ENCODE measurements at regions not wholly inside any gene's neighbourhood (a gene's known extent, or its start where the extent isn't known, plus 50 kb on each side); places are given as distances from the start of the nearest gene placed in this dataset.

- POLR2A ChIA-PET, result no interaction called here
- Histone ChIP-seq H3K27me3 (replicated peaks in 1 of 2; ENCODE audit: control insufficient read depth in 2 of 2, insufficient read depth in 2 of 2, low read length in 1 of 2) (no peaks in the 10 kb centered on the region), H3K9ac (ENCODE audit: control insufficient read depth, insufficient read depth, low read length) (no peak overlapping the region), H3K36me3 (ENCODE audit: control insufficient read depth in 2 of 2, insufficient read depth in 2 of 2, low read length in 1 of 2) (no peaks in the 10 kb centered on the region), H2AFZ (ENCODE audit: control insufficient read depth, low read depth, low read length) (no peak overlapping the region), H4K20me1 (ENCODE audit: control insufficient read depth, insufficient read depth) (no peaks in the 10 kb centered on the region), H3K4me2 (ENCODE audit: control insufficient read depth, insufficient read depth) (no peak overlapping the region), H3K4me1 (ENCODE audit: control insufficient read depth, insufficient read depth, low read length) (no peaks in the 10 kb centered on the region), H3K4me3 (no peak overlapping the region), H3K79me2 (ENCODE audit: control insufficient read depth, insufficient read depth, low read length) (no peaks in the 10 kb centered on the region), H3K9me3 (replicated peaks; ENCODE audit: control insufficient read depth, insufficient read depth, low read length) (no peaks in the 10 kb centered on the region), H3K27ac (ENCODE audit: control insufficient read depth, insufficient read depth) (no peak overlapping the region)
- DNase-seq (ENCODE audit: low read depth, low spot score), result no peak
- no TSS peak for BruUV-seq (replicated peaks)
- CTCF ChIA-PET, result no interaction called here
- TF ChIP-seq TCF12 (IDR thresholded peaks at IDR 0.05; ENCODE audit: low read depth, low read length), result no peak
- no peak for TF ChIP-seq RELB (IDR thresholded peaks at IDR 0.05; ENCODE audit: low read depth)
- no peak for TF ChIP-seq BCLAF1 (IDR thresholded peaks at IDR 0.05)
- TF ChIP-seq RELA (IDR thresholded peaks at IDR 0.05; ENCODE audit: borderline replicate concordance, partially characterized antibody), result no peak
- no peak for TF ChIP-seq TCF7 (IDR thresholded peaks at IDR 0.05; ENCODE audit: borderline replicate concordance)
- no peak for TF ChIP-seq IKZF1 (conservative IDR thresholded peaks at IDR 0.05)
- TF ChIP-seq ZNF384 (IDR thresholded peaks at IDR 0.05; ENCODE audit: borderline replicate concordance, low read depth, low read length), result no peak
- no peak for TF ChIP-seq NRF1 (conservative IDR thresholded peaks at IDR 0.05; ENCODE audit: low read depth, low read length)
- TF ChIP-seq ZSCAN29 (IDR thresholded peaks at IDR 0.05), result no peak
- TF ChIP-seq ATF2 (IDR thresholded peaks at IDR 0.05; ENCODE audit: low read length), result no peak
- TF ChIP-seq SMAD5 (IDR thresholded peaks at IDR 0.05; ENCODE audit: low read depth), result no peak
- no peak for TF ChIP-seq NBN (IDR thresholded peaks at IDR 0.05)
- FAIRE-seq, result no peak
- SMC1A ChIA-PET (ENCODE audit: uncharacterized antibody, unreplicated experiment), result no interaction called here
- WGBS (ENCODE audit: insufficient coverage, insufficient replicate concordance, low lambda C conversion rate, missing lambda C conversion rate), result 7% methylated on average over 1 of the region's 1 CpG
- intact Hi-C loops (cut with micrococcal nuclease; ENCODE audit: unreplicated experiment) (no loop called here), in situ Hi-C loops (cut with MboI) (no loop called here)
- ATAC-seq, result no peak
- RAD21 ChIA-PET (ENCODE audit: unreplicated experiment), result no interaction called here
Measured at GRCh38 chr13:57527114-57527735, 104.3 kb upstream of the PCDH17 start.

Data from GM12878 (cell line).